ENCODE measurements at regions not wholly inside any gene's neighbourhood (a gene's known extent, or its start where the extent isn't known, plus 50 kb on each side); places are given as distances from the start of the nearest gene placed in this dataset.

GRCh38 chr3:31004025-31004678 is 109.7 kb upstream of the GADL1 start:
- DNase-seq (ENCODE audit: low read depth in 2 of 2): peak; percentile 68 to 95

- peak in 1 of 2 donors; percentile 88 for DNase-seq (ENCODE audit: low read depth in 2 of 2)
Observed at GRCh38 chr3:31008994-31009393, 114.5 kb upstream of the GADL1 start.

- no peak for DNase-seq (ENCODE audit: low read depth in 2 of 2)
Observed at GRCh38 chr3:31009881-31010280, 115.4 kb upstream of the GADL1 start.

GRCh38 chr3:31010491-31010890 is 116.0 kb upstream of the GADL1 start:
- peak; percentile 19 to 96 for DNase-seq (ENCODE audit: low read depth in 2 of 2)

- DNase-seq (ENCODE audit: low read depth in 2 of 2): peak in 1 of 2 donors; percentile 13
Observed at GRCh38 chr3:31011380-31011779, 116.9 kb upstream of the GADL1 start.

GRCh38 chr3:31013090-31013489 is 118.6 kb upstream of the GADL1 start:
- no peak for DNase-seq (ENCODE audit: low read depth in 2 of 2)

- no peak for DNase-seq (ENCODE audit: low read depth in 2 of 2)
Observed at GRCh38 chr3:31013843-31014242, 119.4 kb upstream of the GADL1 start.

GRCh38 chr3:31014317-31015040 is 120.0 kb upstream of the GADL1 start:
- peak; percentile 52 to 85 for DNase-seq (ENCODE audit: low read depth in 2 of 2)

GRCh38 chr3:31016196-31016595 is 121.7 kb upstream of the GADL1 start:
- DNase-seq (ENCODE audit: low read depth in 2 of 2): peak in 1 of 2 donors; percentile 35

- DNase-seq (ENCODE audit: low read depth in 2 of 2): no peak
Observed at GRCh38 chr3:31022716-31023115, 128.3 kb upstream of the GADL1 start.

- DNase-seq (ENCODE audit: low read depth in 2 of 2): no peak
Observed at GRCh38 chr3:31025541-31025940, 131.1 kb upstream of the GADL1 start.

- no peak for DNase-seq (ENCODE audit: low read depth in 2 of 2)
Observed at GRCh38 chr3:31027191-31027761, 132.8 kb upstream of the GADL1 start.

- no peak for DNase-seq (ENCODE audit: low read depth in 2 of 2)
Observed at GRCh38 chr3:31027914-31028313, 133.5 kb upstream of the GADL1 start.

- DNase-seq (ENCODE audit: low read depth in 2 of 2): no peak
Observed at GRCh38 chr3:31028766-31029165, 134.3 kb upstream of the GADL1 start.

GRCh38 chr3:31029706-31030105 is 135.2 kb upstream of the GADL1 start:
- no peak for DNase-seq (ENCODE audit: low read depth in 2 of 2)

- DNase-seq (ENCODE audit: low read depth in 2 of 2): peak in 1 of 2 donors; percentile 55
Observed at GRCh38 chr3:31035681-31036080, 141.2 kb upstream of the GADL1 start.

- DNase-seq (ENCODE audit: low read depth in 2 of 2): no peak
Observed at GRCh38 chr3:31038086-31038739, 143.8 kb upstream of the GADL1 start.

GRCh38 chr3:31039145-31039544 is 144.7 kb upstream of the GADL1 start:
- DNase-seq (ENCODE audit: low read depth in 2 of 2): no peak

GRCh38 chr3:31041161-31041978 is 146.9 kb upstream of the GADL1 start:
- peak; percentile 45 to 81 for DNase-seq (ENCODE audit: low read depth in 2 of 2)

GRCh38 chr3:31043184-31043819 is 148.8 kb upstream of the GADL1 start:
- no peak for DNase-seq (ENCODE audit: low read depth in 2 of 2)

- no peak for DNase-seq (ENCODE audit: low read depth in 2 of 2)
Observed at GRCh38 chr3:31047673-31048072, 153.2 kb upstream of the GADL1 start.

Measured in lung microvascular endothelial cell (primary cell).